ENCODE measurements at regions not wholly inside any gene's neighbourhood (a gene's known extent, or its start where the extent isn't known, plus 50 kb on each side); places are given as distances from the start of the nearest gene placed in this dataset.
A peak's percentile ranks its signal among the peaks of the same experiment; 100 is the strongest.
"Not testable (repeated sequence)": the region's sequence is repeated elsewhere in the genome, so short reads cannot be mapped to it uniquely, and the experiment has no call there.

DNA sequence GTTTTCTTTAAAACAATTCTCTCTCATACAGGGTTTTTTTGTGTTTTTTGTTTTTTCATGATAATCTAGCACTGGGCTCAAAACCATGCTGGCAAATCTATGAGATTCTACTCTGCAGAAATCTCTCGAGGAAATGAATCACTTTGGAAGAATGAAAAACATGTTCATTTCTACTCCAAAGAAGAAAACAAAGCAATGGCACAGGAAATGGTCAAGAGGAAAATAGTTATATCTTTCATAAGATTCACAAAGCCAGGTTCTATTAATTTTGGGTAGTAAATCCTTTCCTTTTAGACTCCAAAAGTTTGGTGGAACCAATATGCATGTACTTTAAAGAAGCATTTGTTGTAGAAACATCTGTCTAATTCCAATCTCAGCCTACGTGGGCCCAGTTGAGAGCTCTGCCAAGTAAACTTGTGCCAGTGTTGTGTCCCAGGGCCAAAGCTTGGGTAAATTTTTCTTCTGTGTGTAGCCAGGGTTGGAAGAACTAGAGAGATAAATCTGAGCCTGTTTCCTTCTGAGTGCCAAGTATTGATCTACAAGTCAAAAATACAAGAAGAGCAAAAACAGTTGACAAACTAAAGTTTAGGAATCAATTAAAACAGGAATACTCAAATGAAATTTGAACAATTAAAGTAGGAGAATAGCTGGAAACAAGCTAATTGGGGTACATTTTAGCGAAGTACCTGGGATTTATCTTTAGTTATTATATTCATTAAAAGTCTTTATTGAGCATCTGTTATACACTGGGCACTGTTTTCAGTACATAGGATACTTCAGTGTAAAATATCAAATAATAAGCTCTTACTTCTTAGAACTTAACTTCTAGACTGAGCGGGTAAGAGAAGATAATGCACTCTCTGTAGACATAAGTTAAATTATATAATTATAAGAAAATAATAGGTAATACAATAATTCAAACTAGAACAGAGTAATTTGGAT lies 657.5 kb upstream of the NECTIN3 start:
- no peak for DNase-seq

DNA sequence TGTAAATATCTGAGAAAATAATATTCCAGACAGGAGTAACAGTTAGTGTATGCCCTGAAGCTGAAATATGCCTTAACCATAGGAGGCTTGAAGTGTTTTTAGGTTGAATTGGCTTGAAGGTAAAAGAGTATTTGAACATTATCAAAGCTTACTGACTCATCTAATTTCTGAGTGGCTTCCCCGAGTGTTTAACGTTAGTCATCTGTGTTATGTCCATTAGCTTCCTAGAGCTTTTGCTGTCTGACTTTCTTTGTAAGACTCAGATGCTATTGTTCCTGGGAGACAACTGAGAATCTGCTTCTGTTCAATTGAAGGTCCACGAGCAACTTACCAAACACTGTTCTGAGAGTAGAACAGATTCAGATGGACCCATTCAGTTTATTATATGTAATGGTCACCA lies 656.8 kb upstream of the NECTIN3 start:
- DNase-seq = no peak

DNA sequence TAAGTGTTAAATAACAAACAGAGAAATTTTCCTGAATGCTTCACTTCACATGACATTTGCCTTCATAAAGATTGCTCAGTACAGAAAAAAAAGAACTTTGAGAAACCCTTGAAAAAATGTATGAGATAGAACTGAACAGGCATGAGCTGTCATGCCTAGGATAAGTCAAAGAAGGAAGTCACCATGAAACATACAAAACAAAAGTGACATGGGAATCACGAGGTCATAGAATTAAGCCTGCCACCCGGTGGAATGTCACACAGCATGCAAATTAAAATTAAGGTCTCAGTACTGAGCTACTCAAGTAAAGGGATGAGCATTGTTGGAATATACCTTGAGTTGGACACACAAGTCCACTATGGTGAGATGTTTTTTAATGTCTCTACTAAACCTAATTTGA lies 652.5 kb upstream of the NECTIN3 start:
- peak; percentile 4 for DNase-seq

DNA sequence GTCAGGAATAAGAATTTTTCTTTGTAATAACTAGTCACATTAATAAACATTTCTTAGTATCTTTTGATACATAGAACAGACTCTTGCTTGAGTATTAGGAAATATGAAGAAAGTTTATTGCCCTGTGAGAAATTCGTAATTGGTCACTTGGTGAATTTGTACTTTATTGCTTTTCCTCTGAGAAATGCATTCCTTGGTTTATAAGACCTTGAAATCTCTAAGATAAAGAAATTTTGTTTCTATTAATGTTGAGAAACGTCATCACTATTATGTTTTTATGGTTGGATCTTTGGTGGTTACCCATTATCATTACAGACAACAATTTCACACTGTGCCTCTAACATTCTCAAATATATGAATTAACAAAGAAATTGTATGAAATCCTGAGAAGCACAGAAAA lies 652.0 kb upstream of the NECTIN3 start:
- DNase-seq = no peak

DNA sequence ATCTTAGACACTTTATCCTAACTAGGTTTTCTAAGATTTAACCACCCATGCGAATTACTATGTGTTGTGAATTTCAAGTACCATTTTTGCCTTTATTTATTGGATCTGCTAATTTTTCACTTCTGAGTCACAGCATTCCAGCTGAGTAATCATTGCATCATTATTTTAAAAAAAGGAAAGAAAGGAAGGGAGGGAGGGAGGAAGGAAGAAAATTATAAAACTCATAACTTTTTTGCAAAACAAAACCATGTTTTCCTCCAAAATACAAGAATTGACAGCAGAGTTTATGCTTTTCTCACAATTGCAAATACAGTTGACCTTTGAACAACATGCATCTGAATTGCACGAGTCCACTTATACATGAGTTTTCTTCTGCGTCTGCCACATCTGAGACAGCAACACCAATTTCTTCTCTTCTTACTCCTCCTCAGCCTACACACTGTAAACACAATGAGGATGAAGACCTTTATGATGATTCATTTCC lies 651.4 kb upstream of the NECTIN3 start:
- DNase-seq = no peak

DNA sequence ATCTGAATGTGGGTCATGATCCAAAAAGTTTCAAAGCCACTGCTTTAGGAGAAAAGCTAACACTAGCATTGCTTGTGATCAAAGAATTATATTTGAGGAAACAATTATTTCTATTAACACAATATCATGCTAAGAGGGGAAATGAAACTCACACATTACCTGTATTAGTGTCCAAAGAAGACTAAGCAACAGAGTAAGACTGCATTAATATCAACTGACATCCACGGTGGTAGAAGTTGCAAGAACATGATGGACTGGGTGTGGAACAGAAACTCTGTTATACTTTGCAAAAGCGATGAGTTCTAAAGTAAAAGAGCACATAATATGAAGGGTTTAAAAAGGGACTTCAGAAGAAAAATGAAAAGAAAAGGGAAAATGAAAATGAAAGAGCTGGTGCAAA lies 648.3 kb upstream of the NECTIN3 start:
- DNase-seq = no peak

DNA sequence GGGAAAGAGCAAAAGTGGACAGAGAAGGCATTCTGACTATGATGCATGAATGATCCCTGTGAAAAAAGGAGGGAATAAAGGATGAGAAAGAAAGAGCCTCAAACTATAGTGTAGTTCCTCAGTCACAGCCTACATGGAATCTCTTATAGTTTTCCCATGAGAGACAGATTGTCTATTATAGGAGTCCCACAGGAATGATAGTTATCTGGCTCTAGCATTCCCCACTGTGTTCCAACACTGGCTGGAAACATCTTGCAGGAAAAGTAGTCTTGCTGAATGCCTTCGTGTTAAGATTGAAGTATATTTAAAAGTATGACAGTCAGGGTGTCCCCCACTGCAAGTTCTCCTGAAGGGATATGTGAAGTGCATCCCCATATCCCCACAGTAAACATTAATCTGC lies 641.5 kb upstream of the NECTIN3 start:
- no peak for DNase-seq

DNA sequence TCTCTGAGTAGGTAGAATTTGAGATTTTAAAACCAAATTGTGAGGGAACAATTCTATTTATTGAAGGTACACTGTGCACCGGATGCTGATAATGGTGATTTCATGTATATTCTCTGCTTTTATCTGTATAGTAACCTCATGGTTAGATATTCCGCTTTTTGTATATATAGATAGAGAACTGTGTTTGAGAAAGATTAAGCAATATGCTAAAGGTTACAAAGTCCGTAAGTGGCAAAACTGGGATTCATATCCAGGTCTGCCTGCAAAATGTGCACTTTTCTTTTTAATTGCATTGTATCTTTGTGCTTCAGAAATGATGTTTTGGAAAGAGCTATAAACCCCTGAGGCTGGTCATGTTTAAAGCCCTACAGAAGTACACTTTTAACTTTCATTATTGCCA lies 635.4 kb upstream of the NECTIN3 start:
- DNase-seq = no peak

DNA sequence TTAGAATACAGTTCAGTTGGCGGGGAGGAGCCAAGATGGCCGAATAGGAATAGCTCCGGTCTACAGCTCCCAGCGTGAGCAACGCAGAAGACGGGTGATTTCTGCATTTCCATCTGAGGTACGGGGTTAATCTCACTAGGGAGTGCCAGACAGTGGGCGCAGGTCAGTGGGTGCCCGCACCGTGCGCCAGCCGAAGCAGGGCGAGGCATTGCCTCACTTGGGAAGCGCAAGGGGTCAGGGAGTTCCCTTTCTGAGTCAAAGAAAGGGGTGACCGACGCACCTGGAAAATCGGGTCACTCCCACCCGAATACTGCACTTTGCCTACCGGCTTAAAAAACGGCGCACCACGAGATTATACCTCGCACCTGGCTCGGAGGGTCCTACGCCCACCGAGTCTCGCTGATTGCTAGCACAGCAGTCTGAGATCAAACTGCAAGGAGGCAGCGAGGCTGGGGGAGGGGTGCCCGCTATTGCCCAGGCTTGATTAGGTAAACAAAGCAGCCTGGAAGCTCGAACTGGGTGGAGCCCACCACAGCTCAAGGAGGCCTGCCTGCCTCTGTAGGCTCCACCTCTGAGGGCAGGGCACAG lies 631.5 kb upstream of the NECTIN3 start:
- not testable (repeated sequence) for DNase-seq

DNA sequence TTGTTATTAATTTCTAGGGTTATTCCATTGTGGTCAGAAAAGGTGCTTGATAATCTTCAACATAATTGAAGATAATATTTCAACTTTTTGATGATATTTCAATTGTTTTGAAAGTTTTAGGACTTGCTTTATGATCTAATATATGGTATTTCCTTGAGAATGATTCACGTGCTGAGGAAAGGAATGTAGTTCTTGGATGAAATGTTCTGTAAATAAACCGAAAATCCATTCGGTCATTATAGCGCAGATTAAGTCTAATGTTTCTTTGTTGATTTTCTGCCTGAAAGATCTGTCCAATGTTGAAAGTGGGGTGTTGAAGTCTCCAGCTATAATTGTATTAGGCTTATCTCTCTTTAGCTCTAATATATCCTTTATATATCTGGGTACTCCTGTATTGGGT lies 617.5 kb upstream of the NECTIN3 start:
- DNase-seq = no peak

DNA sequence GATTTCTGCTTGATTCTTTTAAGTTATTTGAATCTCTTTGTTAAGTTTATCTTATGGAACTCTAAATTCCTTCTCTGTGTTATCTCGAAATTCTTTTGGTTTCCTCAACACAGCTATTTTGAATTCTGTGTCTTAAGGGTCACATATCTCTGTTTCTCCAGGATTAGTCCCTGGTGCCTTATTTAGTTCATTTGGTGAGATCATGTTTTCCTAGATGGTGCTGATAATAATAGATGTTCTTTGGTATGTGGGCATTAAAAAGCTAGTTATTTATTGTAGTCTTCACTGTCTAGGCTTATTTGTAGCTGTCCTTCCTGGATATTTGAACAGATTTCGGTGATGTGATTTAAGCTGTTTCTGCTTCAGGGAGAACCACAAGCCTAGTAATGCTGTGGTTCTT lies 615.6 kb upstream of the NECTIN3 start:
- no peak for DNase-seq

DNA sequence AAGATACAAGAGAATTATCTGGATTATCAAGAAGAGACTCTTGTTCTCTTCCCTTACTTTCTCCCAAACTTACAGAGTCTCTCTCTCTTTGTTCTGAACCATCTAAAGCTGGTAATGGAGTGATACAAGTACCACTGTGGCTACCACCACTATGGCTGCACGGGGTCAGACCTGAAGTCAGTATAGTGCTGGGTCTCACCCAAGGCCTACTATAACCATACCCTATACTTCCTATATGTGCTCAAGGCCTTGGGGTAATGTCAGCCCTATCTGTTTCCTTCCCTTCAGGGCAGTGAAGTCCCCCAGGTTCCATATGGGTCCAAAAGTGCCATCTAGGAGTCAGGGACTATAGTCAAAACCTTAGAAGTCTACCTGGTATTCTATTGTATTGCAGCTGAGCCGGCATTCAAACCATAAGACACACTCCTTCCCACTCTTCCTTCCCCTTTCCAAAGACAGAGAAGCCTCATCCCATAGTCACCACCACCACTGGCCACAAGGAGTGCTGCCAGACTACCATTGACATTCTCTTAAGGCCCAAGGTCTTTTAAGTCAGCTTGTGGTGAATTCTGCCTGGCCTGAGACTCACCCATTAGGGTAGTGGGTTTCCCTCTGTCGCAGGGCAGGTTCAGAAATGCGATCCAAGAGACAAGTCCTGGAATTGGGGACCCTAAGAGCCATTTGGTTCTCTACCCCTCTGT lies 615.0 kb upstream of the NECTIN3 start:
- no peak for DNase-seq

DNA sequence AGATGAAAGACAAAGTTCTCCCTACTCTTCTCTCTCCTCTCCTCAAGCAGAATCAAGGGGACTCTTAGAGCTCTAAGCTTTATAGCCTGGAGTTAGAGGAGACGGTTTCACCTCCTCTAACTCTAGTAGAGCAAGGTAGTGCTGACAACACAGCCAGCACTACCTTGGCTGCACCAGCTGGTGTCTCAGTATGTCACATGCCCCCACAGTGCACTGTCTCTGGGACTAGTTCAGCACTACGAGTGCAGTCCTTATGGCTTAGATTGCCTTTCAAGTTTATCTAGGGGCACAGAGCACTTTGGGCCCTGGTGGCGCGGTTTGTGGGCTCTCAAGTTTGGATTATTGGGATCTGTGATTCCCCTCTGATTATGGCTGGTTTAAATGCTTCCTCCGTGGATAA lies 614.1 kb upstream of the NECTIN3 start:
- DNase-seq = no peak

DNA sequence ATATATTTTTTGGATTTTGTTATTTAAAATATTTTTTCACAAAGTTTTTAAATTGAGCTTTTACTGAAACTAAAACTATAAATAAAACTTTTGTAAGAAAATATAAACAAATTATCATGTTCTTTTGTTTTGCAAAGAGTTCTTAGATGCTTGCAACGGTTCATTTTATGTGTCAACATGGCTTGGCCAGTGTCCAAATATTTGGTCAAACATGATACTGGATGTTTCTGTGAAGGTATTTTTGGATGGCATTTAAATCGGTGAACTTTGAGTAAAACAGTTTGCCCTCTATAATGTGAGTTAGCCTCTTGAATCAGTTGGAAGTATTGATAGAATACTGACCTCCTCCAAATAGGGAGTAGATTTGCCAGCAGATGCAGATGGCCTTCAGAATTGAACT lies 612.6 kb upstream of the NECTIN3 start:
- no peak for DNase-seq

DNA sequence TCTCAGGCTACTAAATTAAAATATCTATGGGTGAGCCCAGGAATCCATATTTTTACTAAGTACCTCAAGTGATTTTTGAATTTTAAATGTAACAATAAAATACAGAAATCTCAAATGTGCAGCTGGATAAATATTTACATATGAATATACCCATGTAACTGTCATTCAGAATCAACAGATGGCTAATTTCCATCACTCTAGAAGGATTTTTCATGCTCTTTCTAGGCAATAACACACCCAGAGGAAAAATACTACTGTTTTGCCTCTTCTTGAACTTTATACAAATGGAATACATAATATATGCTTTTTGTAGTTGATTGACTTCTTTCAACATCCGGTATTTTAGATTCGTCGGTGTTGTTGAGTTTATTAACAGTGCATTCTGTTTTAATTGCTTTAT lies 601.3 kb upstream of the NECTIN3 start:
- no peak for DNase-seq

DNA sequence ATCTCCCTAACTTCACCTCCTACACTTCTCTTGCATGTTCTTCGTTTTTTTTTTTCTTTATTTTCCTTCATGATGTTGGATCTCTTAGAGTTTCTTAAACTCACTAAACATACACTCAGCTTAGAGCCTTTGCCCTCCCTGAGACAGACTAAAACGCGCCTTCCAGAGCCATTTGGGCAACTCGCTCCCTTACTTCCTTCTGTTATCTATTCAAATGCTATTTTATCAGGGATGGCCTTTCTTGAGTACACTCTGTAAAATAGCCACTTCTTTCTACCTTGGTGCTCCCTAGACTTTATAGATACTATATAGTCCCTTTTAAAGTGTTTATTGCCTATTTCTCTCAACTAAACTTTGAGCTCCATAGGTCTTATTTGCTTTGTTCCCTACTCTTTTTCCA lies 598.2 kb upstream of the NECTIN3 start:
- no peak for DNase-seq

DNA sequence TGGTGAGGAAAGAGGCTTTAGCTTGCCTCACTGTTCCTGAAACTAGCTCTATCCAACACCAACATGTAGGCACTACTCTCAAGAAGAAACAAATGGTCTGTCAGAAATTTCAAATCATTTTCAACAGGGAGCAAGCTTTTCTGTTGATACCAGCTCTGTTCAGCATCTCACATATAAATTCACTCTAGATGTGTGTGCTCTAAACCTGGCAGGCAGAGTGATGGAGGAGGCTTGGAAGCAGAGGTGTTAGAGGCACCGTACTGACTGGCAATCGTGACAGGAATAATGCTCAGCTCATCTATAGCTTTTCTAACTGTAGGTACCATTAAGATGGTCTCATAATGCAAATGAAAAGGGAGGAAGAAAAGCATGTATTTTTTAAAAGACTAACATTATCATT lies 597.2 kb upstream of the NECTIN3 start:
- DNase-seq = no peak

DNA sequence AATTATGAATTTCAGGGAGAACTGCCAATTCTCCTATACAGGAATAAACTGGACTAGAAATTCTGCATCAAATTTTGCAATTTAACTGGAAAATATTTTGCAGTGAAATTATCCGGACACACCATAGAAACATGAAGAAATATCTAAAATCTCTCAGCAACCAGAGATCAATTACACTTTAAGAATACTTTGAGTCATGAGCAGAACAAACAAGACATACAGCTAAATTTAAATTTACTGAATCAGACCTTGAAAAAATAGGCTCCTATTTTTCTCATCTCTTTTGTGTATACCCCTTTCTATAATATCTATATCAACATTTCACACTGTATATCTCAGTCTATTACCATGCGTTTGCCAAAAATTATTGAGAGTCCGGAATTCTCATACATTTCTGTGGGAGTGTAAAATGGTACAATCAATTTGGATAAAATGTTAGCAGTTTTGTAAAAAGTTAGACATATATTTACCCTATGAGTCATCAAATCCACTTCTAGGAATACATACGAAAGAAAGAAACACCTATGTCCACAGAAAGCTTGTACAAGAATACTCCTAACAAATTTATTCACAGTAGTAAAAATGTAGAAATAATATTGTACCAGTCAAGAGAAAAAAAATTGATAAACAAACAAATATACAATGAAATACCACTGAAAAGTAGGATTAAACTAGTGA lies 593.1 kb upstream of the NECTIN3 start:
- DNase-seq = no peak

DNA sequence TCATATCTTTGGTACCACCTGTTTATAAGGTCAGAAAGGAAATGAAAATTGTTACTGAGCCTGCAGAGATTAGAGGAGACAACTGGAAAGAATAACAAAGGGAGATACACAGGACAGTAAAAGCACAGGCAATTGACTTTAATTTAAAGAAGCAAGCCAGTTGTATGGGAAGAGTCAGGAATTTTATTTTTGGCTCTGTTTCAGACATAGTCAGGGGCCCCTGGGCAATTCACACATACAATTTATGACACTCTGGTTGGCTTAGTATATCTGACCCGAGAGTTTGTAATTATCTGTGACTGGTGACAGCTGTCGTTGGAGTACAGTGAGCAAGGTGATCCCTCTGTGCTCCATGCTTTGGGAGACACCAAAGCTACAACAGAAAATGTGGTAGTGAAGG lies 591.9 kb upstream of the NECTIN3 start:
- DNase-seq = no peak

DNA sequence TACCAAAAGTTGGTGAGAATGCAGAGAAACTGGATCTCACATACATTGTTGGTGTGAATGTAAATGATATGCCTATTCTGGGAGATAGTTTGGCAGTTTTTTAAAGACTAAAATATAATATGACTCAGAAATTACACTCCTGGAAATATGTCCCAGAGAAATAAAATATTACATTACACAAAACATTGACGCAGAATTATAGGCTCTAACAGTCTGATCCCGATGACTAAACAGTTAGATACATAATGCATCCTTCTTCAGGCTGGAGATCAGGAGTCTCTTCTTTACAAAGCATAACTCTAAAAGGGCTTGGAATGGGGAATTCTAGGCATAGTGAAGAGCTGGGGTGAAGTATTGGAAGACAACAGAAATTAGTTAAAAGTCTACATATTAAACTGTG lies 586.2 kb upstream of the NECTIN3 start:
- no peak for DNase-seq

DNA sequence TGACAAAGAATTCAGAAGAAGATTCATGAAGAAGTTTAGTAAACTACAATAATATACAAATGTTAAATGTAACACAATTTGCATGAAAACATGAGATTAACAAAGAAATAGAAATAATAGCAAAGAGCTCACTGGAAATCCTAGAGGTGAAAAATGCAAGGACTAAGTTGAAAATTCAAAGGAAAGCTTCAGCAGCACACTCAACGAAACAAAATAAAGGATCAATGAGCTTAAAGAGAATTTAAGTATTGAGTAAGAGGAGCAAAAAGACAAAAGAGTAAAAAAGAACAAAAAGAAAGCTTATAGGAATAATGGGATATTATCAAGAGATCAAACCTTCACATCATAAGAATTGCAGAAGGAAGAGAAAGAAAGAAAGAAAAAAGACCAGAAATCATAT lies 583.8 kb upstream of the NECTIN3 start:
- DNase-seq = no peak

DNA sequence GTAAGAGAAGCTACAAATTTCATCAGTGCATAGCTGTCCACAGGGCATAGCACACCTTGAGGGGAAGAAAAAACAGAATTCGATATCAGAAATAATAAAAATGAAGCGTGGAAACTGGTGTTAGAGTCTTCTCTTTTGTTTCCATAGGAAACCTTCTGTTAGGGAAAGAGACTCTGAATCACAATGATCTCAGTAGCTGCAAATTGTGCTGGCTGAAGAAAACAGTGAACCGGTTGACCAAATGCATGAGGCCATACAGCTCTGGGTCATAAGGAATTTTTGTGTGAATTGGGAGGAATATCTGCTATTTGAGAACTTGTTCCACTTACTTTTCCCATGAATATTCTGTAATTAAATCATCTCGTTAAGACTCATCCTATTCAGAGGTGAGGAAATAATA lies 580.2 kb upstream of the NECTIN3 start:
- DNase-seq = no peak

DNA sequence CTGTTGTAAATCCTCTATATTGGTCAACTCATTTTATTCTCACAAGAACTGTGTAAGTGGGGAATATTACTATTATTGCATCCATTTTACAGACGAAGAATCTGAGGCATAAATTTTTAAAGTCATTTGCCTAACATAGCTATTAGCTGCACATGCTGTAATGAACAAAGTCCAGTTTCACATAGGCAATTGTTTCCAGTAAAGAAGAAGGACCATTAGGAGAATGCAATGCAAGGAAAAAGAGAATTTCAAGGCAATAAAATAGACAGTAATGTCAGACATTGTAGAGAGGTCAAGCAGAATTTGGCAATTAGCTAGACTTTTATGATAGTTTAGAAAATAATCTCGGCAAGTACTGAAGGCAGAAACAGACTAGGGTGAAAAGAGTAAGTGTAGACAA lies 578.7 kb upstream of the NECTIN3 start:
- no peak for DNase-seq
